ENCODE measurements at regions not wholly inside any gene's neighbourhood (a gene's known extent, or its start where the extent isn't known, plus 50 kb on each side); places are given as distances from the start of the nearest gene placed in this dataset.

DNA sequence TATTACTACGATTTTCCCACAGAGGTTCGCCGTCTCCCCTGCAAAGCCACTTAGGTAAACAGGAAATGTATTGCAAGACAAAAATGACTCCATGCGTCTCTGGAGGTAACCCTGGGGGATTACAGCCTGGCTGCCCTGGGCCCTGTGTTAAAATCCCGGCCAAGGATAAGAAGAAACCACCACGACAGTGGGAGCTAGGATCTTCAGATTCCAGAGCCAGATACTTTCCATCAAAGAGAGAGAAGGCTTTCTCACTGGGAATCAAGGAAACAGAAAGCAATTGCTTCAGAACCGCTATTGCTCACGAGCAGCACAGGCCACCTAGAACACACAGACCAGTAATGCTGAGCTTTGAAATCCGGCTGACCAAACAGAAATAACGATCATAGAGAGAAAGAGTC lies 97.9 kb upstream of the ZNF516 start:
- no peak for TF ChIP-seq MXI1 (IDR thresholded peaks at IDR 0.05; ENCODE audit: borderline replicate concordance, low read depth, low read length)
- TF ChIP-seq, protein P1, sequence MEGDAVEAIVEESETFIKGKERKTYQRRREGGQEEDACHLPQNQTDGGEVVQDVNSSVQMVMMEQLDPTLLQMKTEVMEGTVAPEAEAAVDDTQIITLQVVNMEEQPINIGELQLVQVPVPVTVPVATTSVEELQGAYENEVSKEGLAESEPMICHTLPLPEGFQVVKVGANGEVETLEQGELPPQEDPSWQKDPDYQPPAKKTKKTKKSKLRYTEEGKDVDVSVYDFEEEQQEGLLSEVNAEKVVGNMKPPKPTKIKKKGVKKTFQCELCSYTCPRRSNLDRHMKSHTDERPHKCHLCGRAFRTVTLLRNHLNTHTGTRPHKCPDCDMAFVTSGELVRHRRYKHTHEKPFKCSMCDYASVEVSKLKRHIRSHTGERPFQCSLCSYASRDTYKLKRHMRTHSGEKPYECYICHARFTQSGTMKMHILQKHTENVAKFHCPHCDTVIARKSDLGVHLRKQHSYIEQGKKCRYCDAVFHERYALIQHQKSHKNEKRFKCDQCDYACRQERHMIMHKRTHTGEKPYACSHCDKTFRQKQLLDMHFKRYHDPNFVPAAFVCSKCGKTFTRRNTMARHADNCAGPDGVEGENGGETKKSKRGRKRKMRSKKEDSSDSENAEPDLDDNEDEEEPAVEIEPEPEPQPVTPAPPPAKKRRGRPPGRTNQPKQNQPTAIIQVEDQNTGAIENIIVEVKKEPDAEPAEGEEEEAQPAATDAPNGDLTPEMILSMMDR (conservative IDR thresholded peaks at IDR 0.05; ENCODE audit: low read depth, low read length) = no peak
- TF ChIP-seq, protein P2, sequence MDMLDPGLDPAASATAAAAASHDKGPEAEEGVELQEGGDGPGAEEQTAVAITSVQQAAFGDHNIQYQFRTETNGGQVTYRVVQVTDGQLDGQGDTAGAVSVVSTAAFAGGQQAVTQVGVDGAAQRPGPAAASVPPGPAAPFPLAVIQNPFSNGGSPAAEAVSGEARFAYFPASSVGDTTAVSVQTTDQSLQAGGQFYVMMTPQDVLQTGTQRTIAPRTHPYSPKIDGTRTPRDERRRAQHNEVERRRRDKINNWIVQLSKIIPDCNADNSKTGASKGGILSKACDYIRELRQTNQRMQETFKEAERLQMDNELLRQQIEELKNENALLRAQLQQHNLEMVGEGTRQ (IDR thresholded peaks at IDR 0.05; ENCODE audit: low read depth, low read length) = no peak
- TF ChIP-seq POLR2A (IDR thresholded peaks at IDR 0.05; ENCODE audit: low read depth, low read length) = no peak
- no peak for TF ChIP-seq FOS (IDR thresholded peaks at IDR 0.05; ENCODE audit: low read depth, low read length)
- TF ChIP-seq, protein P3, sequence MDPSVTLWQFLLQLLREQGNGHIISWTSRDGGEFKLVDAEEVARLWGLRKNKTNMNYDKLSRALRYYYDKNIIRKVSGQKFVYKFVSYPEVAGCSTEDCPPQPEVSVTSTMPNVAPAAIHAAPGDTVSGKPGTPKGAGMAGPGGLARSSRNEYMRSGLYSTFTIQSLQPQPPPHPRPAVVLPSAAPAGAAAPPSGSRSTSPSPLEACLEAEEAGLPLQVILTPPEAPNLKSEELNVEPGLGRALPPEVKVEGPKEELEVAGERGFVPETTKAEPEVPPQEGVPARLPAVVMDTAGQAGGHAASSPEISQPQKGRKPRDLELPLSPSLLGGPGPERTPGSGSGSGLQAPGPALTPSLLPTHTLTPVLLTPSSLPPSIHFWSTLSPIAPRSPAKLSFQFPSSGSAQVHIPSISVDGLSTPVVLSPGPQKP (IDR thresholded peaks at IDR 0.05; ENCODE audit: borderline replicate concordance, low read depth, low read length) = no peak
- no peak for TF ChIP-seq RFX5 (IDR thresholded peaks at IDR 0.05; ENCODE audit: low read depth, low read length)
- no peak for TF ChIP-seq CHD1 (IDR thresholded peaks at IDR 0.05; ENCODE audit: low read depth, low read length)
- no peak for TF ChIP-seq CEBPB (IDR thresholded peaks at IDR 0.05; ENCODE audit: low read depth, low read length)
- TF ChIP-seq MAFK (IDR thresholded peaks at IDR 0.05; ENCODE audit: low read depth, low read length) = no peak
- no peak for TF ChIP-seq MAZ (IDR thresholded peaks at IDR 0.05; ENCODE audit: borderline replicate concordance, low read depth, low read length)
- TF ChIP-seq RCOR1 (IDR thresholded peaks at IDR 0.05; ENCODE audit: insufficient replicate concordance, low read length) = no peak

Measured in IMR-90 (cell line).